A673 (cell line): ENCODE measurements at regions not wholly inside any gene's neighbourhood (a gene's known extent, or its start where the extent isn't known, plus 50 kb on each side); places are given as distances from the start of the nearest gene placed in this dataset.

Experiments
- EZH2 ChIP-seq: fragments of 200-600 bp; sonication (generic); IDR thresholded peaks from 2 replicates; pipeline ENCODE4 v1.6.1; 2017; ENCODE audit warnings: borderline replicate concordance, low read depth, mild to moderate bottlenecking, mixed read lengths, antibody characterized with exemption, low read length; ENCODE audit not compliant: poor library complexity, severe bottlenecking
- TF ChIP-seq, protein P1 (sequence below): fragments of 300-800, 200-600 bp; sonication (generic); conservative IDR thresholded peaks from 2 replicates; pipeline ENCODE4 v1.5.1; 2017; ENCODE audit warnings: low read depth, mild to moderate bottlenecking, antibody characterized with exemption, low read length, moderate library complexity, mixed read lengths

DNA sequence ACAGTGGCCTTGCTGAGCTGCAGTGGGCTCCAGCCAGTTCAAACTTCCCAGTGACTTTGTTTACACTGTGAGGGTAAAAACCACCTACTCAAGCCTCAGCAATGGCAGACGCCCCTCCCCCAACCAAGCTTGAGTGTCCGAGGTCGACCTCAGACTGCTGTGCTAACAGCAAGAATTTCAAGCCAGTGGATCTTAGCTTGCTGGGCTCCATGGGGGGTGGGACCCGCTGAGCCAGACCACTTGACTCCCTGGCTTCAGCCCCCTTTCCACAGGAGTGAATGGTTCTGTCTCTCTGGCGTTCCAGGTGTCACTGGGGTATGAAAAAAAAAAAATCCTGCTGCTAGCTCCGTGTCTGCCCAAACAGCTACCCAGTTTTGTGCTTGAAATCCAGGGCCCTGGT lies 168.9 kb upstream of the INTU start:
- TF ChIP-seq, protein P1, sequence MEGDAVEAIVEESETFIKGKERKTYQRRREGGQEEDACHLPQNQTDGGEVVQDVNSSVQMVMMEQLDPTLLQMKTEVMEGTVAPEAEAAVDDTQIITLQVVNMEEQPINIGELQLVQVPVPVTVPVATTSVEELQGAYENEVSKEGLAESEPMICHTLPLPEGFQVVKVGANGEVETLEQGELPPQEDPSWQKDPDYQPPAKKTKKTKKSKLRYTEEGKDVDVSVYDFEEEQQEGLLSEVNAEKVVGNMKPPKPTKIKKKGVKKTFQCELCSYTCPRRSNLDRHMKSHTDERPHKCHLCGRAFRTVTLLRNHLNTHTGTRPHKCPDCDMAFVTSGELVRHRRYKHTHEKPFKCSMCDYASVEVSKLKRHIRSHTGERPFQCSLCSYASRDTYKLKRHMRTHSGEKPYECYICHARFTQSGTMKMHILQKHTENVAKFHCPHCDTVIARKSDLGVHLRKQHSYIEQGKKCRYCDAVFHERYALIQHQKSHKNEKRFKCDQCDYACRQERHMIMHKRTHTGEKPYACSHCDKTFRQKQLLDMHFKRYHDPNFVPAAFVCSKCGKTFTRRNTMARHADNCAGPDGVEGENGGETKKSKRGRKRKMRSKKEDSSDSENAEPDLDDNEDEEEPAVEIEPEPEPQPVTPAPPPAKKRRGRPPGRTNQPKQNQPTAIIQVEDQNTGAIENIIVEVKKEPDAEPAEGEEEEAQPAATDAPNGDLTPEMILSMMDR, result no peak
- no peak for TF ChIP-seq EZH2
